H1 (cell line): ENCODE measurements at regions not wholly inside any gene's neighbourhood (a gene's known extent, or its start where the extent isn't known, plus 50 kb on each side); places are given as distances from the start of the nearest gene placed in this dataset.

Source experiments
- GABPA ChIP-seq: IDR thresholded peaks from 2 replicates; pipeline ENCODE4 v1.6.1; 2011; ENCODE audit warnings: mild to moderate bottlenecking, low read length, moderate library complexity, borderline replicate concordance; ENCODE audit not compliant: insufficient read depth
- NANOG ChIP-seq: IDR thresholded peaks from 2 replicates; pipeline ENCODE4 v1.6.1; 2011; ENCODE audit warnings: low read length, low read depth, mild to moderate bottlenecking, inconsistent platforms; ENCODE audit not compliant: insufficient read depth, poor library complexity, severe bottlenecking
- SRF ChIP-seq: IDR thresholded peaks from 2 replicates; pipeline ENCODE4 v1.6.1; 2011; ENCODE audit warnings: mild to moderate bottlenecking, low read depth, low read length, moderate library complexity

DNA sequence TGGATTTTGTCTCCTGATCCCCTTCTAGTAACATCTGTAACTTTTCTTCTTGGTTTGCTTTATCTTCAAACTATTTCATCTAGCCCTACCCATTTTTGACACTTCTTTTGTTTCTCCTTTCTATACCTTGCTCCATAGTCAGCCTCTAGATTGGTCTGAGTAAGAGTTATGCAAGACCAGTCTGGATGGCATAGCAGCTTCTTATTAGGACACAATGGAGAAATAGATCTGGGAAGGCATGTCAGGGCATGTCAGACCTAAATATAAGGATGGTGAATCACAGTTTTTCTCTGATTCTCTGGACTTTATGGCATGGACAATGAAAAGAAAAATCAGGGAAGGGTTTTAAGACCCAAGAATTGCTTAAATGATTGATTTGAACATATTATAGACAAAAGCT is 452.5 kb downstream of the RAP2B start (continued):
- TF ChIP-seq SRF, result no peak
- no peak for TF ChIP-seq GABPA
- no peak for TF ChIP-seq NANOG
